ENCODE measurements at regions not wholly inside any gene's neighbourhood (a gene's known extent, or its start where the extent isn't known, plus 50 kb on each side); places are given as distances from the start of the nearest gene placed in this dataset.

- H3K4me1 ChIP-seq (ENCODE audit: insufficient read depth, low read length) = no peaks in the 10 kb centered on the region
- H3K27me3 ChIP-seq (ENCODE audit: insufficient read depth, low read length) = no peaks in the 10 kb centered on the region
- no peak overlapping the region for H2AFZ ChIP-seq (ENCODE audit: low read depth, low read length)
These were observed 460.2 kb upstream of the SMIM31 start for GRCh38 chr4:164293743-164294142.

DNA sequence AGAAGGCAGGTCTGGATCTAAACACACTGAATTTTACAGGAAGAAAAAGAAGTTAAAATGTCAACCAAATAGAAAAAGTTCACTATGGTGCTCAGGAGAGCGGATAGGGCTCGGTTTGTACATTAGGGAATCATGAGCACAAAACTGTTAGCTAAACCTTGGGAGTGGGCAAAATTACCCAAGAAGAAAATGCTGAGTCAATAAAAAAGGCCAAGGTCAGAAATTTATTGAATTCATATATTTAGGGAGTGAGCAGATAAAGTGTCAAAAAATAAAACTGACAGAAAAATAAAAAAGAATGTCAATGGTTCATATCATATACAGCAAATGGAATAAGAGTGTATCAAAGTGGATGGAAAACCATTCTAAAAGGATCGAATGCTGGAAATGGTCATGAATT lies 452.5 kb upstream of the SMIM31 start:
- Histone ChIP-seq H3K4me1 (ENCODE audit: insufficient read depth, low read length) (no peaks in the 10 kb centered on the region), H3K27me3 (ENCODE audit: insufficient read depth, low read length) (no peaks in the 10 kb centered on the region), H2AFZ (ENCODE audit: low read depth, low read length) (no peak overlapping the region), H3K9me3 (ENCODE audit: low read length) (no peaks in the 10 kb centered on the region), H3K4me3 (ENCODE audit: low read length) (no peak overlapping the region), H3K36me3 (ENCODE audit: insufficient read depth, low read length) (no peaks in the 10 kb centered on the region)

More at GRCh38 chr4:164293743-164294142, 460.2 kb upstream of the SMIM31 start:
- no peaks in the 10 kb centered on the region for H3K9me3 ChIP-seq (ENCODE audit: low read length)
- no peaks in the 10 kb centered on the region for H3K36me3 ChIP-seq (ENCODE audit: insufficient read depth, low read length)
- no peak overlapping the region for H3K4me3 ChIP-seq (ENCODE audit: low read length)

DNA sequence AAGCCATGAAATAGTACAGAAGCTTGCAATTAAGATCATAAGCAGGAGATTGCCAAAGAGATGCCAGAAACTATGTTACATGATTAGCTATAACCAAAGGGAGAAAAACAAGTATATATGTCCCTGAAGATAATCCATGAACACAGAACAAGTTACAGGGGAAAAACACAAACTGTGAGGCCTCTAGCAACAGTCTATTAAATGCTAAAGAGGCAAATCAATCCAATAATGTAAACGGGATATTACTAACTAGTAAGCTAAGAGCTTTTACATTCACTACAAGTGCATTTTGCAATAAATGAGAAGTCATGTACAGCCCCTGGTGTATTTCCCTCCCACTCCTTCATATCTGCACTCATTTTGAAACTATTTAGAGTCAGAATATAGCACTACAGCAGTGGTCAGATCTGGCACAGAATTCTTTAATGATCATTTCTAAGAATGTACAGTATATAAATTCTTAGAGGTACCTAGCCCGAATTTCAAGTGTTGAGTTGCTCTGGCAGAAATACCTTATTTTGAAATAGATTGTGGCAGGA lies 449.8 kb upstream of the SMIM31 start:
- Histone ChIP-seq H3K9me3 (ENCODE audit: low read length) (no peaks in the 10 kb centered on the region), H3K36me3 (ENCODE audit: insufficient read depth, low read length) (no peaks in the 10 kb centered on the region)

GRCh38 chr4:164304861-164305260 lies 449.1 kb upstream of the SMIM31 start:
- Histone ChIP-seq H3K36me3 (ENCODE audit: insufficient read depth, low read length) (no peaks in the 10 kb centered on the region), H2AFZ (ENCODE audit: low read depth, low read length) (no peak overlapping the region), H3K9me3 (ENCODE audit: low read length) (no peaks in the 10 kb centered on the region), H3K27me3 (ENCODE audit: insufficient read depth, low read length) (no peaks in the 10 kb centered on the region), H3K4me3 (ENCODE audit: low read length) (no peak overlapping the region), H3K4me1 (ENCODE audit: insufficient read depth, low read length) (no peaks in the 10 kb centered on the region)

More for the DNA sequence above, 449.8 kb upstream of the SMIM31 start:
- Histone ChIP-seq H3K4me3 (ENCODE audit: low read length) (no peak overlapping the region), H3K27me3 (ENCODE audit: insufficient read depth, low read length) (no peaks in the 10 kb centered on the region), H3K4me1 (ENCODE audit: insufficient read depth, low read length) (no peaks in the 10 kb centered on the region), H2AFZ (ENCODE audit: low read depth, low read length) (no peak overlapping the region)

DNA sequence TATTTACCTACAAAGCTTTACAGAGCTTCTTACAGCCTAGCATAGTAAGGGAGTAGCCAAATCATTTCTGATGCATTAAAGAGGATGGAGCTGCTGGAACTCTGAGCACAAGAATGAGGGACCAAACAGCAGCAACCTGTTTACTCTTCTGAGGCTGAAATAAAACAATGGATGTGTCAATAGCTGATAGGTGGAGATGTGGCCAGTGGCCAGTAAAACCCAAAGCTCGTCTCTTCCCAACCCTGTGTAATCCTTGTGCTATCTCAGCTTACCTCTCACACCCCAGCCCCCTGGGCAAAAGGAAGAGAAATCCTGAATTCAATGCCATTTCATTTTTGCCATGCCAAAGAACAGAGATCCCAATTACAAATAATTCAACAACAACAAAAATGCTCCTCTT lies 446.7 kb upstream of the SMIM31 start:
- no peak overlapping the region for H2AFZ ChIP-seq (ENCODE audit: low read depth, low read length)

GRCh38 chr4:164312671-164313070 lies 441.3 kb upstream of the SMIM31 start:
- no peaks in the 10 kb centered on the region for H3K9me3 ChIP-seq (ENCODE audit: low read length)
- H3K36me3 ChIP-seq (ENCODE audit: insufficient read depth, low read length) = no peaks in the 10 kb centered on the region
- no peaks in the 10 kb centered on the region for H3K27me3 ChIP-seq (ENCODE audit: insufficient read depth, low read length)
- H3K4me3 ChIP-seq (ENCODE audit: low read length) = no peak overlapping the region
- H2AFZ ChIP-seq (ENCODE audit: low read depth, low read length) = no peak overlapping the region
- no peaks in the 10 kb centered on the region for H3K4me1 ChIP-seq (ENCODE audit: insufficient read depth, low read length)

More for the DNA sequence above, 446.7 kb upstream of the SMIM31 start:
- H3K36me3 ChIP-seq (ENCODE audit: insufficient read depth, low read length) = no peaks in the 10 kb centered on the region
- no peaks in the 10 kb centered on the region for H3K9me3 ChIP-seq (ENCODE audit: low read length)
- H3K4me1 ChIP-seq (ENCODE audit: insufficient read depth, low read length) = no peaks in the 10 kb centered on the region
- no peak overlapping the region for H3K4me3 ChIP-seq (ENCODE audit: low read length)
- H3K27me3 ChIP-seq (ENCODE audit: insufficient read depth, low read length) = no peaks in the 10 kb centered on the region

DNA sequence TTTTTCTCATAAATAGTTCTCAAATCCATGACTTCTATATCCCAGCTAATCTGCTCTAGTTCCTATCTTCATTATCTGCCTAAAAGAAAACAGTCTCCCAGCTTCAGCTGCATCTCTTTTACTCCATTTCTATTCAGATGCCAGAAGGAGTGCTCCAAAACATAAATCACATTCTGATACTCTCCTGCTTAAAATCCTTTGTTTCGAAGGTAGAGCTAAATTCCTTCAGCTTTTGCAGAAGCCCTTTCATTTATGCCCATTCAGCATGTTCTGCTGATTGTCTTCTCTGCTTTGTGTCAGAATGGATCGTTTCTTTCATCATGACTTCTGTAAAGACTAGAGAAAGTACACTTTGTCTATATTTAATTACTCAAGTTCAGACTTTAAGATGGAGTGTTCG lies 440.1 kb upstream of the SMIM31 start:
- Histone ChIP-seq H2AFZ (ENCODE audit: low read depth, low read length) (no peak overlapping the region), H3K9me3 (ENCODE audit: low read length) (no peaks in the 10 kb centered on the region), H3K36me3 (ENCODE audit: insufficient read depth, low read length) (no peaks in the 10 kb centered on the region), H3K27me3 (ENCODE audit: insufficient read depth, low read length) (no peaks in the 10 kb centered on the region), H3K4me1 (ENCODE audit: insufficient read depth, low read length) (no peaks in the 10 kb centered on the region), H3K4me3 (ENCODE audit: low read length) (no peak overlapping the region)

GRCh38 chr4:164318350-164318749 lies 435.6 kb upstream of the SMIM31 start:
- Histone ChIP-seq H3K9me3 (ENCODE audit: low read length) (no peaks in the 10 kb centered on the region), H3K4me3 (ENCODE audit: low read length) (no peak overlapping the region), H2AFZ (ENCODE audit: low read depth, low read length) (no peak overlapping the region), H3K36me3 (ENCODE audit: insufficient read depth, low read length) (no peaks in the 10 kb centered on the region), H3K27me3 (ENCODE audit: insufficient read depth, low read length) (no peaks in the 10 kb centered on the region), H3K4me1 (ENCODE audit: insufficient read depth, low read length) (no peaks in the 10 kb centered on the region)

- no peak overlapping the region for H2AFZ ChIP-seq (ENCODE audit: low read depth, low read length)
- no peaks in the 10 kb centered on the region for H3K36me3 ChIP-seq (ENCODE audit: insufficient read depth, low read length)
- H3K4me3 ChIP-seq (ENCODE audit: low read length) = no peak overlapping the region
- H3K27me3 ChIP-seq (ENCODE audit: insufficient read depth, low read length) = no peaks in the 10 kb centered on the region
- no peaks in the 10 kb centered on the region for H3K9me3 ChIP-seq (ENCODE audit: low read length)
- H3K4me1 ChIP-seq (ENCODE audit: insufficient read depth, low read length) = no peaks in the 10 kb centered on the region
These were observed 434.2 kb upstream of the SMIM31 start for GRCh38 chr4:164319688-164320087.

DNA sequence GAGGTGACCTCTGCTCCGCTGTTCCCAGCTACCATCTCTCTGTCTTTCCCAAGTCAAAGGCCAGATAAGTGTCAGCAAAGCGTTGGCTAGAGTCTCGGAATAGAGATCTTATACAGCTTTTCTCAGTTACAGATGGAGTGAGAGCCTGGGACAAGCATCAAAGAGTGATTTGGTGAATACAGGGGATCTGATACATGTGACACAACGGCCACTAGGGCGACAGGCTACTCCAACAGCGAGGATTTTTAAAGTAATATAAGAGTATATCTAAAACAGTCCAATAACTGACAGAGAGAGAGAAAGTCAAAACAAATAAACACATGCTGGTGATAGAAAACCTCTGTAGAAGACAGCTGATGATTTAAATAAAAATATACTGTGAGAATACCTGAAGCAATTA lies 433.1 kb upstream of the SMIM31 start:
- H2AFZ ChIP-seq (ENCODE audit: low read depth, low read length) = no peak overlapping the region
- no peak overlapping the region for H3K4me3 ChIP-seq (ENCODE audit: low read length)
- no peaks in the 10 kb centered on the region for H3K9me3 ChIP-seq (ENCODE audit: low read length)

DNA sequence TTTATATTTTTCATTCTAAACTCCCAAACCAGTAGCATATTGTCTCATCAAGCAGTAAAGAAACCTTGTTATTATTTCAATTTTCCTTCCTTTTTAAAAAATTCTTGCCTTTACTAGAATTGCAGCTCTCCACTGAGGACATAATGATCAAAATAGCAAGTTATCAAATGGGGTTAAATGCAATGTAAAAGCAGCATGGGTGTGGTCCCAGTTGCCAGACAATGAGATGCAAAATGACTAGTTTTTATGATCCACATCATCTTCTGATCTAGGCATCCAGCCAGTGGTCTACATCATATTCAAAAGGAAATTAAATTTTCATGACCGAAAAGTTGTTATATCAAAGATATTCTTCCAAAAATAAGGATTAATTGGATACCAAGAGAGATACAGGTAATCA lies 427.9 kb upstream of the SMIM31 start:
- H3K36me3 ChIP-seq (ENCODE audit: insufficient read depth, low read length) = no peaks in the 10 kb centered on the region
- no peaks in the 10 kb centered on the region for H3K4me1 ChIP-seq (ENCODE audit: insufficient read depth, low read length)

More for the DNA sequence above, 433.1 kb upstream of the SMIM31 start:
- H3K4me1 ChIP-seq (ENCODE audit: insufficient read depth, low read length) = no peaks in the 10 kb centered on the region
- no peaks in the 10 kb centered on the region for H3K27me3 ChIP-seq (ENCODE audit: insufficient read depth, low read length)
- no peaks in the 10 kb centered on the region for H3K36me3 ChIP-seq (ENCODE audit: insufficient read depth, low read length)

DNA sequence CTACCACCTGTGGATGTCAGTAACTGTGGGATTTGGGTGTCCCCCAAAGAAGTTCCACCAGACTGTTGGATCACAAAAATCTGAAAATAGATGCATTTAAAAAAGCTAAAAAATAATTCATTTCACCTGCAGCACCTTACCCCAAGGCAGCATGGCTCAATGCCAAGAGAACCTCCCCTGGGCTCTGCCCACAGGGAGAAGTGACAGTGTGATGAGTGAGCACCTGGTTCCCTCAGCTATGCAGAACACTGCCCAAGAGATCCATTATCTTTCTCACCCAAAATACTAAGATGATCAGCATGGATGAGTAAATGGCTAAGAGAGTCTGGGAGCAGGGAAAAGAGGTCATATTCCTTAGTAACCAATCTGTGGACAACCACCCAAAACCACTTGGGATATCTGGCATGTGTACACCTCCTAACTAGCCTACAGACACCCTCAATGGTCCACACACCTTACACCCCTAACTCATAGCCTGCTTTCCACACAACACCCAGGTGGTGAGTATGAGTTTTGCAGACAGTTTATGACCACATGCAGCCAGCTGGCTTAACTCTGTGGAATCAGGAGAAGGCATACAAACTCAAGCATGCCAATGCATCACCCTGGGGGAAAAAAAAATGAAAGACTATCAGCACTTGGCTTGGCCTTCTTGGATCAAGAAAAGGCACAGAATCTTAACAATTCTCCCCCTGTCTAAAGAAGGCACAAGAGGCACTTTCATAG lies 416.5 kb upstream of the SMIM31 start:
- no peaks in the 10 kb centered on the region for H3K4me1 ChIP-seq (ENCODE audit: insufficient read depth, low read length)
- no peaks in the 10 kb centered on the region for H3K36me3 ChIP-seq (ENCODE audit: insufficient read depth, low read length)
- no peaks in the 10 kb centered on the region for H3K27me3 ChIP-seq (ENCODE audit: insufficient read depth, low read length)
- H3K4me3 ChIP-seq (ENCODE audit: low read length) = no peak overlapping the region
- H2AFZ ChIP-seq (ENCODE audit: low read depth, low read length) = no peak overlapping the region
- no peaks in the 10 kb centered on the region for H3K9me3 ChIP-seq (ENCODE audit: low read length)

More for the DNA sequence above, 427.9 kb upstream of the SMIM31 start:
- Histone ChIP-seq H3K9me3 (ENCODE audit: low read length) (no peaks in the 10 kb centered on the region), H3K27me3 (ENCODE audit: insufficient read depth, low read length) (no peaks in the 10 kb centered on the region), H3K4me3 (ENCODE audit: low read length) (no peak overlapping the region), H2AFZ (ENCODE audit: low read depth, low read length) (no peak overlapping the region)

DNA sequence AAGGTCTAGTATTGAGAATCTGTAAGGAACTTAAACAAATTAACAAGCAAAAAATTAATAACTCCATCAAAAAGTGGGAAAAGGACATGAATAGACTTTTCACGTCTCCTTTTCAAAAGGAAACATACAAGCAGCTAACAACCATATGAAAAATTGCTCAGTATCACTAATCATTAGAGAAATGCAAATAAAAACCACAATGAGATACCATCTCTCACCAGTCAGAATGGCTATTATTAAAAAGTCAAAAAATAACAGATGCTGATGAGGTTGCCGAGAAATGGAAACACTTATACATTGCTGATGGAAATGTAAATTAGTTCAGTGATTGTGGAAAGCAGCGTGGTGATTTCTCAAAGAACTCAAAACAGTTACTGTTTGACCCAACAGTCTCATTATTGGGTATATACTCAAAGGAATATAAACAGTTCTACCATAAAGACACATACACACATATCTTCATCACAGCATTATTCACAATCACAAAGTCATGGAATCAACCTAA lies 410.4 kb upstream of the SMIM31 start:
- Histone ChIP-seq H3K27me3 (ENCODE audit: insufficient read depth, low read length) (no peaks in the 10 kb centered on the region), H3K4me3 (ENCODE audit: low read length) (no peak overlapping the region), H3K36me3 (ENCODE audit: insufficient read depth, low read length) (no peaks in the 10 kb centered on the region), H3K4me1 (ENCODE audit: insufficient read depth, low read length) (no peaks in the 10 kb centered on the region), H3K9me3 (ENCODE audit: low read length) (no peaks in the 10 kb centered on the region), H2AFZ (ENCODE audit: low read depth, low read length) (no peak overlapping the region)
